Astrocyte (in vitro differentiated cells and primary cell): ENCODE measurements at regions not wholly inside any gene's neighbourhood (a gene's known extent, or its start where the extent isn't known, plus 50 kb on each side); places are given as distances from the start of the nearest gene placed in this dataset.
A peak's percentile ranks its signal among the peaks of the same experiment; 100 is the strongest.

Experiments used
- DNase-seq: peaks from one replicate; pipeline ENCODE4 v3.0.0-alpha.2; 2010; ENCODE audit warnings: low read depth
- FAIRE-seq: peaks from 2 replicates; lab custom pipeline; 2011; peaks lifted over from hg19 to GRCh38; lab: Jason Lieb, UNC
- H2AFZ ChIP-seq: 2 replicates; pipeline ENCODE4 v1.6.0; 2012; ENCODE audit warnings: low read depth, low read length, inconsistent platforms
- H3K27ac ChIP-seq: 2 replicates; pipeline ENCODE4 v1.5.1; 2011; ENCODE audit warnings: low read depth, low read length, inconsistent platforms
- H3K27me3 ChIP-seq: 2 replicates; pipeline ENCODE4 v1.6.0; 2011; ENCODE audit warnings: low read length, inconsistent platforms; ENCODE audit not compliant: insufficient read depth
- H3K36me3 ChIP-seq: 2 replicates; pipeline ENCODE4 v1.5.1; 2011; ENCODE audit warnings: low read length, inconsistent platforms; ENCODE audit not compliant: insufficient read depth
- H3K4me1 ChIP-seq: 2 replicates; pipeline ENCODE4 v1.5.1; 2011; ENCODE audit warnings: low read length, inconsistent platforms; ENCODE audit not compliant: insufficient read depth
- H3K4me2 ChIP-seq: 2 replicates; pipeline ENCODE4 v1.6.0; 2012; ENCODE audit warnings: low read length, inconsistent platforms
- H3K4me3 ChIP-seq: 2 replicates; pipeline ENCODE4 v1.5.1; 2011; ENCODE audit warnings: low read depth, mild to moderate bottlenecking, low read length, inconsistent platforms; ENCODE audit not compliant: insufficient read depth
- H3K79me2 ChIP-seq: 2 replicates; pipeline ENCODE4 v1.6.0; 2012; ENCODE audit warnings: mild to moderate bottlenecking, low read length, inconsistent platforms; ENCODE audit not compliant: insufficient read depth
- H3K9ac ChIP-seq: 2 replicates; pipeline ENCODE4 v1.6.0; 2012; ENCODE audit warnings: mild to moderate bottlenecking, low read length, inconsistent platforms
- H3K9me3 ChIP-seq: 2 replicates; pipeline ENCODE4 v1.5.1; 2012; ENCODE audit warnings: low read depth, mild to moderate bottlenecking, low read length, inconsistent platforms; ENCODE audit not compliant: insufficient read depth
- H4K20me1 ChIP-seq: 2 replicates; pipeline ENCODE4 v1.6.0; 2012; ENCODE audit warnings: low read length, inconsistent platforms; ENCODE audit not compliant: insufficient read depth
- H3K27ac Mint-ChIP-seq: one replicate; pipeline ENCODE4 v1.8.0; 2021; ENCODE audit warnings: mild to moderate bottlenecking, mixed read lengths; ENCODE audit not compliant: unreplicated experiment
- H3K27me3 Mint-ChIP-seq: one replicate; pipeline ENCODE4 v1.8.0; 2021; ENCODE audit warnings: low read depth, mixed read lengths; ENCODE audit not compliant: unreplicated experiment
- H3K36me3 Mint-ChIP-seq: one replicate; pipeline ENCODE4 v1.8.0; 2021; ENCODE audit warnings: low read depth, mixed read lengths; ENCODE audit not compliant: unreplicated experiment
- H3K4me1 Mint-ChIP-seq: one replicate; pipeline ENCODE4 v1.8.0; 2021; ENCODE audit warnings: low read depth, mixed read lengths; ENCODE audit not compliant: unreplicated experiment
- H3K4me3 Mint-ChIP-seq: one replicate; pipeline ENCODE4 v1.8.0; 2021; ENCODE audit warnings: mild to moderate bottlenecking, moderate library complexity, mixed read lengths; ENCODE audit not compliant: unreplicated experiment
- H3K9me3 Mint-ChIP-seq: one replicate; pipeline ENCODE4 v1.8.0; 2021; ENCODE audit warnings: mild to moderate bottlenecking, mixed read lengths; ENCODE audit not compliant: unreplicated experiment
- EZH2 ChIP-seq: IDR thresholded peaks from 2 replicates; pipeline ENCODE4 v1.6.1; 2012; ENCODE audit warnings: mild to moderate bottlenecking, low read length, inconsistent platforms; ENCODE audit not compliant: insufficient read depth
- TF ChIP-seq, protein P1 (sequence below): IDR thresholded peaks from 2 replicates; pipeline ENCODE4 v1.5.1; 2011; ENCODE audit warnings: low read depth, mild to moderate bottlenecking, inconsistent platforms, low read length, moderate library complexity; ENCODE audit not compliant: insufficient read depth

DNA sequence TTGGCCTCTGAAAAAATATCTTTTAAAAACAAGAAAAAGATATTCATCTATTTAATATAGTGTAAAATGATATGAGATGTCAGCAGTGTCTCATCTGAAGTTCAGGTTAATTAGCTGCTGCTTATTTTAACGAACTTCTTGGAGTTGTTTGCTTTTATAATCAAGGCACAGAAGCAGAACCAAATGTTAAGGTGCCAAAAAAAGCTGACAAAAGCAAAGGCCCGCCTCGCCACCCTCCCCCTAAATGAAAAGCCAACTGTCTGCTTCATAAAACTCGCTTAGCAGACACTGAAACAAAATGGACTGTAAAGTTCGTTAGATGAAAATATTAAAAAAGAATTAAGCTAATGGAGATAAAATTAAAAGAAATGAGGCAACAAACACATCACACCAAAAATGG lies 562.6 kb downstream of the ZEB2 start:
- no peaks in the 10 kb centered on the region for H3K36me3 Mint-ChIP-seq
- H3K4me2 ChIP-seq: no peak overlapping the region
- no peak for TF ChIP-seq EZH2
- TF ChIP-seq, protein P1, sequence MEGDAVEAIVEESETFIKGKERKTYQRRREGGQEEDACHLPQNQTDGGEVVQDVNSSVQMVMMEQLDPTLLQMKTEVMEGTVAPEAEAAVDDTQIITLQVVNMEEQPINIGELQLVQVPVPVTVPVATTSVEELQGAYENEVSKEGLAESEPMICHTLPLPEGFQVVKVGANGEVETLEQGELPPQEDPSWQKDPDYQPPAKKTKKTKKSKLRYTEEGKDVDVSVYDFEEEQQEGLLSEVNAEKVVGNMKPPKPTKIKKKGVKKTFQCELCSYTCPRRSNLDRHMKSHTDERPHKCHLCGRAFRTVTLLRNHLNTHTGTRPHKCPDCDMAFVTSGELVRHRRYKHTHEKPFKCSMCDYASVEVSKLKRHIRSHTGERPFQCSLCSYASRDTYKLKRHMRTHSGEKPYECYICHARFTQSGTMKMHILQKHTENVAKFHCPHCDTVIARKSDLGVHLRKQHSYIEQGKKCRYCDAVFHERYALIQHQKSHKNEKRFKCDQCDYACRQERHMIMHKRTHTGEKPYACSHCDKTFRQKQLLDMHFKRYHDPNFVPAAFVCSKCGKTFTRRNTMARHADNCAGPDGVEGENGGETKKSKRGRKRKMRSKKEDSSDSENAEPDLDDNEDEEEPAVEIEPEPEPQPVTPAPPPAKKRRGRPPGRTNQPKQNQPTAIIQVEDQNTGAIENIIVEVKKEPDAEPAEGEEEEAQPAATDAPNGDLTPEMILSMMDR: no peak

DNA sequence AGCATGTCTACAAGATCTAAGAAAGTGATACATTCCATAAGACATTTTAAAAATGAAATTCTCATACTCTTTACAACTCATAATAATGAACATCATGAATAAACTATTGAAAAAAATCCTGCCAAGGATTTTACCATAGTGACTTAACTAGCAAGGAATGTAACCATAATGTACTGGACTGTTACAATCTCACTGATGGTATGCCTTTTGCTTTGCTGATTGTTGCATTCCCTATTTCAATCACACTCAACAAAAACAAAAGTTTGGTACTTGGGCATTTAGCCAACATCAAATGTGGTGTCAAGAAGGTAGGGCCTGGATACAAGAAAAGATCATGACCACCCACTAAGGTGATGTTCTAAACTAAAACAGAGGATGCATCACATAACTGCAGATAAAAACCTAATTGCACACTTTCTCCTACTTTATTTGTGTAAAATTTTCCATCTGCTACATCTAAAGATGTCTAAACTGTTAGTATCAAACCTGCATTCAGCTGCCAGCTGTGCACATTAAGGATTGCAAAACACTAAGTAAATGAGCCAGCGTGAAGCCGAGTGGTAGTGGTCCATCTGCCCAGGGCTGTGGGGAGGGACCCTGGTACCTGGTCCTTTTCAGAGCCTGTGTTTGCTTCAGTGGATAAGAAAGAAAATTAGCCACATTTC lies 564.4 kb downstream of the ZEB2 start:
- no peak overlapping the region for H3K9ac ChIP-seq
- peaks cover 20% of the 10 kb centered on the region for H3K4me1 Mint-ChIP-seq
- no peaks in the 10 kb centered on the region for H3K9me3 ChIP-seq
- no peaks in the 10 kb centered on the region for H3K27me3 Mint-ChIP-seq
- peak overlapping the region; percentile 13 for H3K27ac Mint-ChIP-seq
- H3K9me3 Mint-ChIP-seq: no peaks in the 10 kb centered on the region
- H4K20me1 ChIP-seq: no peaks in the 10 kb centered on the region
- H3K36me3 ChIP-seq: no peaks in the 10 kb centered on the region
- peak overlapping the region; percentile 25 for H3K27ac ChIP-seq
- no peaks in the 10 kb centered on the region for H3K36me3 Mint-ChIP-seq
- peaks cover 11% of the 10 kb centered on the region for H3K4me1 ChIP-seq
- FAIRE-seq (peak; percentile 96), DNase-seq (peak; percentile 83)
- H3K4me2 ChIP-seq: peak overlapping the region; percentile 10
- no peaks in the 10 kb centered on the region for H3K79me2 ChIP-seq
- no peak for TF ChIP-seq EZH2
- TF ChIP-seq, protein P1: no peak
- H3K27me3 ChIP-seq: no peaks in the 10 kb centered on the region
- H2AFZ ChIP-seq: no peak overlapping the region
- no peak overlapping the region for H3K4me3 ChIP-seq
- H3K4me3 Mint-ChIP-seq: no peak overlapping the region

More for the DNA sequence above, 562.6 kb downstream of the ZEB2 start:
- Histone ChIP-seq H3K79me2 (no peaks in the 10 kb centered on the region), H3K4me1 (peaks cover 11% of the 10 kb centered on the region), H3K4me3 (no peak overlapping the region), H3K9me3 (no peaks in the 10 kb centered on the region), H3K36me3 (no peaks in the 10 kb centered on the region), H3K9ac (no peak overlapping the region), H2AFZ (no peak overlapping the region), H3K27ac (no peak overlapping the region), H4K20me1 (no peaks in the 10 kb centered on the region), H3K27me3 (no peaks in the 10 kb centered on the region)
- H3K27ac Mint-ChIP-seq: no peak overlapping the region
- DNase-seq (no peak), FAIRE-seq (no peak)
- H3K9me3 Mint-ChIP-seq: no peaks in the 10 kb centered on the region
- no peak overlapping the region for H3K4me3 Mint-ChIP-seq
- H3K27me3 Mint-ChIP-seq: no peaks in the 10 kb centered on the region
- peaks cover 20% of the 10 kb centered on the region for H3K4me1 Mint-ChIP-seq

- no peaks in the 10 kb centered on the region for H3K9me3 Mint-ChIP-seq
- H3K36me3 Mint-ChIP-seq: no peaks in the 10 kb centered on the region
- Histone ChIP-seq H3K4me2 (no peak overlapping the region), H4K20me1 (no peaks in the 10 kb centered on the region), H3K4me3 (no peak overlapping the region), H3K9me3 (no peaks in the 10 kb centered on the region), H2AFZ (no peak overlapping the region), H3K9ac (no peak overlapping the region), H3K4me1 (peaks cover 11% of the 10 kb centered on the region), H3K36me3 (no peaks in the 10 kb centered on the region), H3K79me2 (no peaks in the 10 kb centered on the region), H3K27me3 (no peaks in the 10 kb centered on the region), H3K27ac (peak overlapping the region; percentile 25)
- TF ChIP-seq, protein P1: no peak
- no peak for TF ChIP-seq EZH2
- H3K27ac Mint-ChIP-seq: no peak overlapping the region
- no peak for DNase-seq
- H3K27me3 Mint-ChIP-seq: no peaks in the 10 kb centered on the region
- H3K4me3 Mint-ChIP-seq: no peak overlapping the region
- no peak for FAIRE-seq
- peaks cover 20% of the 10 kb centered on the region for H3K4me1 Mint-ChIP-seq
These were observed 565.1 kb downstream of the ZEB2 start for GRCh38 chr2:143954844-143955243.
